Activated B cell treated with CpG ODN at 0.5 μM for 24 hours (primary cell): ENCODE measurements at regions not wholly inside any gene's neighbourhood (a gene's known extent, or its start where the extent isn't known, plus 50 kb on each side); places are given as distances from the start of the nearest gene placed in this dataset.

Experiments used
- ATAC-seq: fragments of 200-7000 bp; cut with Tn5 transposase; one replicate; pipeline ENCODE4 v1.10.0; 2021; ENCODE audit warnings: low read depth, mild to moderate bottlenecking, moderate library complexity
- CTCF ChIA-PET: fragments of 350-600 bp; sonication (Branson Sonifier 250); formaldehyde crosslinking; loops from one replicate; lab custom pipeline; 2021; ENCODE audit warnings: antibody characterized with exemption; lab: Charles Lee
- POLR2A ChIA-PET: fragments of 350-600 bp; sonication (Branson Sonifier 250); formaldehyde crosslinking; loops from one replicate; lab custom pipeline; 2021; ENCODE audit warnings: antibody characterized with exemption; lab: Charles Lee
- DNase-seq: peaks from one replicate; pipeline ENCODE4 v3.0.0; 2022
- H3K27ac Mint-ChIP-seq: one replicate; pipeline ENCODE4 v1.8.0; 2020; ENCODE audit warnings: mixed read lengths
- H3K27me3 Mint-ChIP-seq: one replicate; pipeline ENCODE4 v1.8.0; 2021; ENCODE audit warnings: mixed read lengths
- H3K36me3 Mint-ChIP-seq: one replicate; pipeline ENCODE4 v1.8.0; 2021; ENCODE audit warnings: low read depth, mixed read lengths
- H3K4me1 Mint-ChIP-seq: one replicate; pipeline ENCODE4 v1.8.0; 2021; ENCODE audit warnings: mixed read lengths
- H3K4me3 Mint-ChIP-seq: one replicate; pipeline ENCODE4 v1.8.0; 2020; ENCODE audit warnings: mild to moderate bottlenecking, mixed read lengths
- H3K9me3 Mint-ChIP-seq: one replicate; pipeline ENCODE4 v1.8.0; 2020; ENCODE audit warnings: mixed read lengths
- intact Hi-C: fragments of 100-400 bp; cut with micrococcal nuclease; formaldehyde crosslinking; loops from one replicate; pipeline ENCODE4 v1.15.1; 2024
- TF ChIP-seq, protein P1 (sequence below): fragments of 200-600 bp; IDR thresholded peaks from one replicate; pipeline ENCODE4 v1.8.0; 2022; ENCODE audit warnings: antibody characterized with exemption, mild to moderate bottlenecking

GRCh38 chr17:54536306-54536705 lies 364.3 kb upstream of the TOM1L1 start:
- POLR2A ChIA-PET: no interaction called here
- no peaks in the 10 kb centered on the region for H3K27me3 Mint-ChIP-seq
- no peaks in the 10 kb centered on the region for H3K36me3 Mint-ChIP-seq

DNA sequence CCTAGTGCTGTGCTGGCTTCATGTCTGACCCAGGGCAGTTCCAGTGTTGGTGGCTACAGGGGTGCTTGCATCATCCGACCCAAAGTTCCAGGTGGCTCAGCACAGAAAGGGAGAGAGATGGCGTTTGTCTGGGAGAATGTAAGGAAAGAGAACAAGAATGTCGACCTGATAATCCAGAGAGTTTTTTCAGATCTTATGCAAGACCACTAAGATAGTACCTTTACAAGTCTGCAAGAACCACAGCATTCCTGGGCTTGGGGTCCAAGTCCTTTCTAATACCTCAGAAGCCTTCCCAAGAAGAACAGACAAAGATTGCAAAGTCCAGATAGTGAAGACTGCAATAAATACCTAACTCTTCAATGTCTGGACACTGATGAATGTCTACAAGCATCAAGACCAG lies 363.0 kb upstream of the TOM1L1 start:
- no peak for ATAC-seq
- CTCF ChIA-PET: no interaction called here
- POLR2A ChIA-PET: no interaction called here
- Mint-ChIP-seq H3K27me3 (no peaks in the 10 kb centered on the region), H3K27ac (no peak overlapping the region), H3K36me3 (no peaks in the 10 kb centered on the region), H3K9me3 (peaks cover 5% of the 10 kb centered on the region), H3K4me1 (no peaks in the 10 kb centered on the region), H3K4me3 (no peak overlapping the region)
- intact Hi-C loops: no loop called here
- no peak for DNase-seq
- TF ChIP-seq, protein P1, sequence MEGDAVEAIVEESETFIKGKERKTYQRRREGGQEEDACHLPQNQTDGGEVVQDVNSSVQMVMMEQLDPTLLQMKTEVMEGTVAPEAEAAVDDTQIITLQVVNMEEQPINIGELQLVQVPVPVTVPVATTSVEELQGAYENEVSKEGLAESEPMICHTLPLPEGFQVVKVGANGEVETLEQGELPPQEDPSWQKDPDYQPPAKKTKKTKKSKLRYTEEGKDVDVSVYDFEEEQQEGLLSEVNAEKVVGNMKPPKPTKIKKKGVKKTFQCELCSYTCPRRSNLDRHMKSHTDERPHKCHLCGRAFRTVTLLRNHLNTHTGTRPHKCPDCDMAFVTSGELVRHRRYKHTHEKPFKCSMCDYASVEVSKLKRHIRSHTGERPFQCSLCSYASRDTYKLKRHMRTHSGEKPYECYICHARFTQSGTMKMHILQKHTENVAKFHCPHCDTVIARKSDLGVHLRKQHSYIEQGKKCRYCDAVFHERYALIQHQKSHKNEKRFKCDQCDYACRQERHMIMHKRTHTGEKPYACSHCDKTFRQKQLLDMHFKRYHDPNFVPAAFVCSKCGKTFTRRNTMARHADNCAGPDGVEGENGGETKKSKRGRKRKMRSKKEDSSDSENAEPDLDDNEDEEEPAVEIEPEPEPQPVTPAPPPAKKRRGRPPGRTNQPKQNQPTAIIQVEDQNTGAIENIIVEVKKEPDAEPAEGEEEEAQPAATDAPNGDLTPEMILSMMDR: no peak

More at GRCh38 chr17:54536306-54536705, 364.3 kb upstream of the TOM1L1 start:
- ATAC-seq (no peak), DNase-seq (no peak)
- H3K4me1 Mint-ChIP-seq: no peaks in the 10 kb centered on the region
- H3K27ac Mint-ChIP-seq: no peak overlapping the region
- CTCF ChIA-PET: no interaction called here
- intact Hi-C loops: no loop called here
- H3K4me3 Mint-ChIP-seq: no peak overlapping the region
- no peaks in the 10 kb centered on the region for H3K9me3 Mint-ChIP-seq
- TF ChIP-seq, protein P1: no peak

DNA sequence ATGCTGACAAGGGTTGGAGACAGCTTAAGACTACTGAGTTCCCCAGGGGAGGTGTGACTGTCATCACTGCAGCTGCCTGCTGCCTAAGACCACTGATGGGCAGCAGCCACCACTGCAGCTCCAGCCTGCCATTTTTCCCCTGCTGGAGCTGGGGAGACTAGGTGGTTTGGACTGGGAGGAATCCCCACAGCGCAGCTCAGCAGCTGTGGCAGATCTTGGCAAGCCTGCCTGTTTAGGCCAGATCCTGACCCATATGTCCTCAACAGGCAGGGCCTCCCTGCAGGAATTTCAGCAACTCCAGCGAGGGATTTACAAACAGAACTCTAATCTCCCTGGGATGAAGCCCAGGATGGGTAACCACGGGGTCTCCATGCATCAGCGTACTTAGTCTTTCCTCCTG lies 356.4 kb upstream of the TOM1L1 start:
- ATAC-seq (no peak), DNase-seq (no peak)
- intact Hi-C loops: no loop called here
- POLR2A ChIA-PET: no interaction called here
- no peaks in the 10 kb centered on the region for H3K4me1 Mint-ChIP-seq
- no peaks in the 10 kb centered on the region for H3K27me3 Mint-ChIP-seq
- TF ChIP-seq, protein P1: no peak
- peaks cover 20% of the 10 kb centered on the region for H3K9me3 Mint-ChIP-seq
- CTCF ChIA-PET: no interaction called here
- H3K36me3 Mint-ChIP-seq: no peaks in the 10 kb centered on the region
- no peak overlapping the region for H3K27ac Mint-ChIP-seq
- no peak overlapping the region for H3K4me3 Mint-ChIP-seq

- CTCF ChIA-PET: no interaction called here
- Mint-ChIP-seq H3K27ac (no peak overlapping the region), H3K36me3 (no peaks in the 10 kb centered on the region), H3K9me3 (peaks cover 14% of the 10 kb centered on the region), H3K4me3 (no peak overlapping the region), H3K4me1 (no peaks in the 10 kb centered on the region), H3K27me3 (no peaks in the 10 kb centered on the region)
- ATAC-seq (no peak), DNase-seq (no peak)
- POLR2A ChIA-PET: no interaction called here
- intact Hi-C loops: no loop called here
- TF ChIP-seq, protein P1: no peak
Observed at GRCh38 chr17:54559883-54560282, 340.8 kb upstream of the TOM1L1 start.

DNA sequence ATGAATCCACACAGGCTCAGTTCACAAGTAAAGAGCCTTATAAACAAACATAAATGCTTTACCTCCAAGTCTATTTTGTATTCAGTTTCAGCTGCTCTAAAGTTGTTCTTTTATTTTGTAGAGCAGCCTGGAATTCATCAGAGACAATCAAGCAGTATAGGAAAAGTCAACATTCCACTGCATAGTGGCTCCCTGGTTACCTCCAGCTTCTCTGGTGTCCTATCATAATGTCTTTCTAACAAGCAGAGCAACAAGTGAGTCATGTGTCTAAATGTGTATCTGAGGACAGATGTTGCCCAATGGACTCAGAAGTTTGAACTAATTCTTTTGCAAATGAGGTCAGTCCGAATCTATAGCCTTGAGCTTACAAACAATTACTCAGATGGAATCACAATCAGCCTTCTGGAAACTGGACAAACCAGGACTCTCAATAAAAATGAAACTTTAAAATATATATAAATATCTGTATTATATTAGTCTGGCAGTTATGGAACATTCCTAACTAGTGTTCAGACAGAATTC lies 292.0 kb upstream of the TOM1L1 start:
- no peaks in the 10 kb centered on the region for H3K4me1 Mint-ChIP-seq

More for the DNA sequence above, 292.0 kb upstream of the TOM1L1 start:
- intact Hi-C loops: no loop called here
- ATAC-seq (no peak), DNase-seq (no peak)
- Mint-ChIP-seq H3K36me3 (no peaks in the 10 kb centered on the region), H3K4me3 (no peak overlapping the region), H3K9me3 (peaks cover 10% of the 10 kb centered on the region), H3K27ac (no peak overlapping the region), H3K27me3 (no peaks in the 10 kb centered on the region)
- CTCF ChIA-PET: no interaction called here
- TF ChIP-seq, protein P1: no peak
- POLR2A ChIA-PET: no interaction called here
